GM12891 (cell line): ENCODE measurements at regions not wholly inside any gene's neighbourhood (a gene's known extent, or its start where the extent isn't known, plus 50 kb on each side); places are given as distances from the start of the nearest gene placed in this dataset.

ENCODE experiments used
- DNase-seq: peaks from one replicate; pipeline ENCODE4 v3.0.0; 2011; ENCODE audit warnings: low spot score; ENCODE audit not compliant: insufficient read length
- FAIRE-seq: peaks from 2 replicates; lab custom pipeline; 2011; peaks lifted over from hg19 to GRCh38; lab: Jason Lieb, UNC
- PAX5 ChIP-seq: IDR thresholded peaks from 2 replicates; pipeline ENCODE4 v1.6.1; 2011; ENCODE audit warnings: low read length, moderate library complexity, mild to moderate bottlenecking; ENCODE audit not compliant: insufficient read depth, severe bottlenecking
- POLR2A ChIP-seq: IDR thresholded peaks from 2 replicates; pipeline ENCODE4 v1.6.1; 2011; ENCODE audit warnings: low read depth, low read length, control low read depth
- POLR2AphosphoS5 ChIP-seq: IDR thresholded peaks from 2 replicates; pipeline ENCODE4 v1.6.1; 2011; ENCODE audit warnings: low read depth, low read length, control low read depth
- POU2F2 ChIP-seq: IDR thresholded peaks from 2 replicates; pipeline ENCODE4 v1.6.1; 2011; ENCODE audit warnings: low read depth, mild to moderate bottlenecking, control low read depth, low read length, moderate library complexity
- SPI1 ChIP-seq: IDR thresholded peaks from 2 replicates; pipeline ENCODE4 v1.6.1; 2011; ENCODE audit warnings: low read depth, low read length, control low read depth
- TAF1 ChIP-seq: IDR thresholded peaks from 2 replicates; pipeline ENCODE4 v1.6.1; 2011; ENCODE audit warnings: low read depth, low read length, control low read depth

DNA sequence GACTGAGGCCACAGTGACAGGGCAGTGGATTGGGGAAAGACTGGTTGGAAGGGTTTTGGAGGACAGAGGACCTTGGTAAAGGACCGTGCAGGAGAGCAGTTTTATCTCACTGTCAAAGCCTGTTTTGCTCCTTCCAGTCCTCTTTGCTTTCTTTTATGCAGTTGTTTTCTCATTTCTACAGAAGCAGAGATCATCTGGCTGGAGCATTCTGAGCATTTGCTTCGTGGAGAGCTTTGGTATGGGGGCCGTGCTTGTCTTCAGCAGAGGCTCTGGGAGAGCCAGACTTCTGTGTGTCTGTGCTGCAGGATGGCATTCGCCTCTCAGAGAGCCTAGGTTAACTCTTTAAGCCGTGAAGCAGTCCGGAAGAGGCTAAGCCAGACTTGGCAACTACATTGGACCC, 171.8 kb upstream of the TUT7 start:
- TF ChIP-seq POU2F2: no peak
- no peak for TF ChIP-seq POLR2A
- TF ChIP-seq PAX5: no peak
- TF ChIP-seq POLR2AphosphoS5: no peak
- TF ChIP-seq SPI1: no peak
- TF ChIP-seq TAF1: no peak
- DNase-seq: no peak
- FAIRE-seq: no peak

DNA sequence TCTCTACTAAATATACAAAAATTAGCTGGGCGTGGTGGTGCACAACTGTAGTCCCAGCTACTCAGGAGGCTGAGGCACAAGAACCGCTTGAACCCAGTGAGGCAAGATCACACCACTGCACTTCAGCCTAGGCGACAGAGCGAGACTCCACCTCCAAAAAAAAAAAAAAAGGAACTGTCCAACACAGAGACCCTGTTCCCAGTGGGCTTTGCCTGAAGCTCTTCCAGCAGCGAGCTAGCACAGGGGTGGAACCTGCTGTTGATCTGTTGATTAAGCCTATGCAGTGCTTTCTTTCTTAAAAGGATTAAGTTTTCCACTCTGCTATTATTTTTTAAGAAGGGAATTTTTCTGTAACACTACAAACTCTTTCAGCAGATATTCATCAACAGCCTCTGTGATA, 171.0 kb upstream of the TUT7 start:
- DNase-seq: no peak
- FAIRE-seq: no peak

DNA sequence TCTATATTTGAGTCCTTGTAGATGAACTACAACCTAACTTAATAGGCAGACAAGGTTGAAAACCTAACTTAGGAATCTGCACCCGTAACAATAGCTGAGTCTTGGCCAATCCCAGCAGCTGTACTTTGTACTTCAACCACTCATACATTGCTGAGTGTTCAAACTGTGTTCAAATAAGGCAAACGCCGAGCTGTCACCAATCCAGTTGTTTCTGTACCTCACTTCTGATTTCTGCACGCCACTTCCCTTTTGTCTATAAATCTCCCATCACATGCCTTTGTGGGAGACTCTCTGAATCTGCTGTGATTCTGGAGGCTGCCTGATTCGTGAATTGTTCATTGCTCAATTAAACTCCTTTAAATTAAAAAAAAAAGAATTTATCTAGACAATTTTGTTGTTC, 167.8 kb upstream of the TUT7 start:
- DNase-seq (no peak), FAIRE-seq (no peak)
- TF ChIP-seq TAF1: no peak
- TF ChIP-seq POU2F2: no peak
- TF ChIP-seq POLR2AphosphoS5: no peak
- TF ChIP-seq PAX5: no peak
- TF ChIP-seq POLR2A: no peak
- TF ChIP-seq SPI1: no peak

More for the DNA sequence above, 171.0 kb upstream of the TUT7 start:
- TF ChIP-seq POU2F2 (no peak), SPI1 (no peak), TAF1 (no peak), POLR2A (no peak), POLR2AphosphoS5 (no peak), PAX5 (no peak)

DNA sequence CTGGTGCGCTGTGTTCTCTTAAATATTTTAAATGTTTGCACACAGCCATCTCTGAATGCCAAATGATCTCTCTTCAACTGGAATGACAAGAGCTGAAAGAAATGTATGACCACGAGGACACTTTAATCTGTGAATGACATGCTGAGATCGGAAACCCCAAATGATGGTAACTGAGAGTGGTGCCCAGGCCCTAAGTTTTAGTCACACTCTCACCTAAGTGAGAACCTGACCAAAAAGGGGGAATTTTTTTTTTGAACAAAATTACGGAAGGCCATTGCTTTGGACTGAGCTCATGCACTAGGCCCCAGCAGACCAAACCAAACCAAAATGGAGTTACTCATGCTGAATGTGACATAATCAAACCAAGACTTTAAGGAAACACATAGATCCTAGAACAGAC, 167.1 kb upstream of the TUT7 start:
- no peak for DNase-seq
- TF ChIP-seq SPI1: no peak
- TF ChIP-seq POLR2A: no peak
- no peak for TF ChIP-seq POLR2AphosphoS5
- TF ChIP-seq POU2F2: no peak
- no peak for TF ChIP-seq TAF1
- no peak for TF ChIP-seq PAX5
- no peak for FAIRE-seq

DNA sequence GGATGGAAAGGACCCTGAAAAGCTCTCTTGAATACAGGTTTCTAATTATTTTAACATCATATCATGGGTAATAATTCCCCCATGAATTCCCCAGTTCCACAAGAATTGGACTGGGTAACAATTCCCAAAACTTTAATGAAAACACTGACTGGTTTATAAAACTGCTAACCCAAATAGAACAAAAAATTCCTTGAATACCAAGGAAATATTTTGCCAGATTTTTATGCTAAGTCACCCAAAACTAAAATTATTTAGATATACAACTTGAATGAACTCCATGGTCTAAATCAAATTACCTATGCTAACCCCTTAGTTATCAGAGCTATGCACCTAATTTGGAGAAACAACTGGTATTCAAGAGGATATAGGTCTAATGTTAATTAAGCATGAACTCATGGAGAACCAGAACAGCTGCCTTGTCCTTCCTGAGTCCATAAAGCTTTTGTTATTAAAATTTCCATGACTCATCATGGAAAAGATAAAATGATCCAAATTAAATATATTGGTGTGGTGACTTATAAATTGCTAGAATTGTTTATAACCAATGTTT, 164.9 kb upstream of the TUT7 start:
- no peak for TF ChIP-seq POLR2AphosphoS5
- TF ChIP-seq SPI1: no peak
- no peak for TF ChIP-seq PAX5
- no peak for TF ChIP-seq TAF1
- no peak for DNase-seq
- no peak for FAIRE-seq

DNA sequence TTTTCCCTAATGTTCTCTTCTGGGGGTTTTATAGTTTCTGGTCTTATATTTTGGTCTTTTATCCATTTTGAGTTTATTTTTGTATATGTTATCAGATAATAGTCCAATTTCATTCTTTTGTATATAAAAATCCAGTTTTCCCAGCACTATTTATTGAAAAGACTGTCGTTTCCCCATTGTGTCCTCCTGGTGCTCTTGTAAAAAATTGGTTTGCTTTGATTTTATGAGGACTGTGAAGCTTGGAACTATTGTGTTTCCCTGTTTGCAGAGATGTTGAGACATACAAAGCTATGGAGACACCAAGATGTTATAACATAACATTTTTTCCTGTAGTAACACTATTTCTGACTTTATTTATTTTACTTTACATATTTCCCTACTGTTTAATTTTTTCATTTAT, 163.3 kb upstream of the TUT7 start:
- no peak for DNase-seq
- TF ChIP-seq POLR2AphosphoS5: no peak
- no peak for TF ChIP-seq TAF1
- no peak for TF ChIP-seq POLR2A
- no peak for TF ChIP-seq POU2F2
- TF ChIP-seq SPI1: no peak
- TF ChIP-seq PAX5: no peak
- FAIRE-seq: no peak

DNA sequence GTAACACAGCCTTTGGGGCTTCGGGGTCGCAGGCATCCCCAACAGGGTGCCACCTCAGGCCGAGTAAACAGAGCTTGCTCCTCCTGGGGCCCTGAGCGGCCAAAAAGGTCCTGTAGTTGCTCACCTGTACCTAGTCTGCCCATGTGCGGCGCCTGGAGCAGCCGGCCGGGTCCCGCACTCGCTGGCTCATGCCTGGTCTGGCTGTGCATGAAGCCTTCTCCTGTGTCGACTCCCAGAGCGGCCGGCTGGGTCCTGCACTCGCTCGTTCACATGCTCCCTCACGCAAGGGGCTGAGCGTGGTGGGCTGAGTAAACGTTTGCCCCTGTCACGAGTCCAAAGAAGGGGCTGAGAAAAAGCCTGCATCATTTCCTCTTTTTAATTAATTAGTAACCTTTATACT, 162.4 kb upstream of the TUT7 start:
- no peak for DNase-seq
- no peak for TF ChIP-seq SPI1
- no peak for TF ChIP-seq POLR2A
- no peak for TF ChIP-seq TAF1
- FAIRE-seq: no peak

DNA sequence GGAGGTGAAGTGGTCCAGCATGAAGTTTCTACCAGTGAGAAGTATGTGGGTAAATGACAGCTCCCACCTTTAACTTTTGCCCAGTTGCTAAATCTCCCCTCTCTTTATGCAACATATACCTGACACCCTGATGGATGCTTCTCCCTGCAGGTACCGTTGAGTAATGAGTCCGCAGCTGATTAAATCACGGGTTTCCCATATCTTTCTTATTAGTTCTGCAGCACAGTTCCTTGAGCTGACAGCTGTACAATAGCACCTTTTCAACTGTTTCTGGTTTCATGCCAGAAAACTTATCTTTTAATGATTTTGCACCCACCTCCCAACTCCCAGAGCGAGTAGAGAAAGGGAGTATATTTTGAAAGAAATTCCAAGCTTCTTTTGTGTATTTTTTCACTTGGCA, 161.0 kb upstream of the TUT7 start:
- no peak for DNase-seq
- TF ChIP-seq POU2F2: no peak
- no peak for TF ChIP-seq PAX5
- no peak for TF ChIP-seq POLR2A
- no peak for TF ChIP-seq SPI1
- no peak for TF ChIP-seq TAF1
- TF ChIP-seq POLR2AphosphoS5: no peak
- FAIRE-seq: no peak

DNA sequence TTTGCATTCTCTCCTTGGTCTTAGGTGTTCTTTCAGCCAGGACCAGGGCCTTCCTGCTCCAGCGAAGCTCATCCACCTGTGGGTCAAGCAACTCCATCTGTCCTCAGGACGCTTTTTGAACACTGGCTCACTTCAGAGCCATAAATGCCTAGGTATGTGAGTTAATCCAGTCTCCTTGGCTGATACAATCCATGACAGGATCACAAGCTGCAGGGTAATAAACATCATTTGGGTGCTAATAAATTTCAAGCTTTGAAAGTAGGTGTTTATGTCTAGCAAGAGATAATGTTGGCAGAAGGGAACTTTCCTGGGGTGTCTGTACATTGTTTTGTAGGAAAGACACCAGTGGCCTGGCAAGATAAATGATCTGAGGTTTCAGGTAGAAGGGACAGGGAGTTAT, 159.2 kb upstream of the TUT7 start:
- no peak for FAIRE-seq
- no peak for DNase-seq
- TF ChIP-seq PAX5 (no peak), TAF1 (no peak), POLR2A (no peak), SPI1 (no peak), POLR2AphosphoS5 (no peak), POU2F2 (no peak)

DNA sequence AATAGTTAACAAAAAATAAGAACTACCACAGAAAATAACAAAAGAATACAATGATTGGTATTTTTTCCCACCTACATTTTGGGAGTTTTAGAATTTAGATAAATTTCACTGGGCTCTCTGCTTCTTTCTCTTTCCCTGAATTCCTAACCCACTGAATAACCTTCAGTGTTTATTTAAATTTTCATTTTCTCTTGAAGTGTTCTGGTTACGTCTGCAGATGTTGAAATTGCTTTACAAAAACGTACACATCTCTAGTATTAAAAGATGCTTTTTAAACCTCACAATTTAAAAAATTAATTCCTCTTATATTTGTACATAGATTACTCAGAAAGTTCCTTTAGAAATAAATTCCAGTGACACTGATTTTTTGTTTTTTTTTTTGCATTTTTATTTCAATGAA, 158.7 kb upstream of the TUT7 start:
- TF ChIP-seq POU2F2 (no peak), POLR2A (no peak), TAF1 (no peak), SPI1 (no peak), POLR2AphosphoS5 (no peak), PAX5 (no peak)
- FAIRE-seq: no peak

More for the DNA sequence above, 158.7 kb upstream of the TUT7 start:
- DNase-seq: no peak
